ENCODE measurements at regions not wholly inside any gene's neighbourhood (a gene's known extent, or its start where the extent isn't known, plus 50 kb on each side); places are given as distances from the start of the nearest gene placed in this dataset.

DNA sequence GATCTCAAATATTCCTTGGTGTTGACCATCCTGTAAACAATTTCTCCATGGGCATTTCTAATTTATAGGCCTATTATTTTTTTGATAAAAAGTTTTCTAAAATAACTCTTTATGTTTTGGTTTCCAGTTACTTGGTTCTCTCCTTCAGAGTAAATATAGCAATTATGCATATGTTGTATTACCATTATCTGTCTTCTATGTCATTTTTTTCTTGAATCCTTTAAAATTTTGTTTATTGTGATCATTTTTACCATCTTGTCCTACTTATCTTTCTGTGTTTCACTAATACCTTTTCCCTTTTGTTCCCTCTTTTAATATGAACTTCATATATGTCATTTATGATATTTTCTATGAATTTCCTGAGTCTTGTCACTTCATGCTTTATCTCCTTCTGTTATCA lies 341.1 kb downstream of the PDCD6IP start:
- no peak for TF ChIP-seq EZH2 (IDR thresholded peaks at IDR 0.05; ENCODE audit: low read length)
- TF ChIP-seq, protein P1, sequence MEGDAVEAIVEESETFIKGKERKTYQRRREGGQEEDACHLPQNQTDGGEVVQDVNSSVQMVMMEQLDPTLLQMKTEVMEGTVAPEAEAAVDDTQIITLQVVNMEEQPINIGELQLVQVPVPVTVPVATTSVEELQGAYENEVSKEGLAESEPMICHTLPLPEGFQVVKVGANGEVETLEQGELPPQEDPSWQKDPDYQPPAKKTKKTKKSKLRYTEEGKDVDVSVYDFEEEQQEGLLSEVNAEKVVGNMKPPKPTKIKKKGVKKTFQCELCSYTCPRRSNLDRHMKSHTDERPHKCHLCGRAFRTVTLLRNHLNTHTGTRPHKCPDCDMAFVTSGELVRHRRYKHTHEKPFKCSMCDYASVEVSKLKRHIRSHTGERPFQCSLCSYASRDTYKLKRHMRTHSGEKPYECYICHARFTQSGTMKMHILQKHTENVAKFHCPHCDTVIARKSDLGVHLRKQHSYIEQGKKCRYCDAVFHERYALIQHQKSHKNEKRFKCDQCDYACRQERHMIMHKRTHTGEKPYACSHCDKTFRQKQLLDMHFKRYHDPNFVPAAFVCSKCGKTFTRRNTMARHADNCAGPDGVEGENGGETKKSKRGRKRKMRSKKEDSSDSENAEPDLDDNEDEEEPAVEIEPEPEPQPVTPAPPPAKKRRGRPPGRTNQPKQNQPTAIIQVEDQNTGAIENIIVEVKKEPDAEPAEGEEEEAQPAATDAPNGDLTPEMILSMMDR (optimal IDR thresholded peaks at IDR 0.05 in 1 of 3, IDR thresholded peaks at IDR 0.05 in 1 of 3, conservative IDR thresholded peaks at IDR 0.05 in 1 of 3; ENCODE audit: extremely low read depth in 1 of 3, insufficient read depth in 2 of 3, low read length in 3 of 3), result no peak

Measured in keratinocyte (primary cell).